Prostate gland (tissue), 2 donors: ENCODE measurements at regions not wholly inside any gene's neighbourhood (a gene's known extent, or its start where the extent isn't known, plus 50 kb on each side); places are given as distances from the start of the nearest gene placed in this dataset.

ENCODE experiments used
- CTCF ChIP-seq, 4 experiments: fragments of 200-600 bp in 2 of 4; fragments of 450-650 bp in 2 of 4; sonication (generic) in 2 of 4; IDR thresholded peaks; 1 replicate in 3 of 4; 2 replicates in 1 of 4; pipeline ENCODE4 v1.5.1; 2016 to 2019; ENCODE audit warnings: antibody characterized with exemption in 4 of 4, mild to moderate bottlenecking in 2 of 4, moderate library complexity in 2 of 4
- POLR2A ChIP-seq: fragments of 450-650 bp; IDR thresholded peaks from one replicate; pipeline ENCODE4 v1.6.1; 2016; ENCODE audit warnings: antibody characterized with exemption, mild to moderate bottlenecking

- TF ChIP-seq POLR2A = no peak
- TF ChIP-seq CTCF (IDR thresholded peaks at IDR 0.05) = no peak
Observed at GRCh38 chr2:4300616-4301015, 597.2 kb downstream of the DCDC2C start.
